ENCODE measurements at regions not wholly inside any gene's neighbourhood (a gene's known extent, or its start where the extent isn't known, plus 50 kb on each side); places are given as distances from the start of the nearest gene placed in this dataset.

DNA sequence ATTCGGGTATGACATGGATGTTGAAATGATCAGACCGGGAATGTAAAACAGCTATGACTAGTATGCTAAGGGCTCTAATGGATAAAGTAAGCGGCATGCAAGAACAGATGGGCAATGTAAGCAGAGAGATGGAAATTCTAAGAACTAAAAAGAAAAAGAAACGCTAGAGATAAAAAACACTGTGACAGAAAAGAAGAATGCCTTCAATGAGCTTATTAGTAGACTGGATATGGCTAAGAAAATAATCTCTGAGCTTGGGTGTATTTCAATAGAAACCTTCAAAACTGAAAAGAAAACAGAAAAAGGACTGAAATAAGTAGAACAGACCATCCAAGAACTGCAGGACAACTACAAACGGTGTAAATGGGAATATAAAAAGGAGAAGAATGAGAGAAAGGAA lies 101.2 kb downstream of the HES1 start:
- no peak for DNase-seq
- Mint-ChIP-seq H3K36me3 (ENCODE audit: insufficient read depth, unreplicated experiment) (peaks cover 6% of the 10 kb centered on the region), H3K27me3 (ENCODE audit: insufficient read depth, unreplicated experiment) (no peaks in the 10 kb centered on the region), H3K4me3 (ENCODE audit: unreplicated experiment) (no peak overlapping the region), H3K27ac (ENCODE audit: unreplicated experiment) (no peak overlapping the region), H3K4me1 (ENCODE audit: low read depth, unreplicated experiment) (peaks cover 23% of the 10 kb centered on the region), H3K9me3 (ENCODE audit: unreplicated experiment) (peaks cover 15% of the 10 kb centered on the region)
- no TSS peak for BruUV-seq (replicated peaks)
- Histone ChIP-seq H3K4me3 (ENCODE audit: low read depth, low read length) (no peak overlapping the region), H3K27me3 (replicated peaks; ENCODE audit: control insufficient read depth, insufficient read depth, low read length) (no peaks in the 10 kb centered on the region), H3K9me3 (no peaks in the 10 kb centered on the region), H3K4me1 (peaks cover 16% of the 10 kb centered on the region), H3K36me3 (ENCODE audit: control insufficient read depth, insufficient read depth, low read length) (no peaks in the 10 kb centered on the region)
- intact Hi-C loops (cut with micrococcal nuclease; ENCODE audit: unreplicated experiment), result no loop called here
- POLR2A ChIA-PET, result no interaction called here
- TF ChIP-seq, protein P1, sequence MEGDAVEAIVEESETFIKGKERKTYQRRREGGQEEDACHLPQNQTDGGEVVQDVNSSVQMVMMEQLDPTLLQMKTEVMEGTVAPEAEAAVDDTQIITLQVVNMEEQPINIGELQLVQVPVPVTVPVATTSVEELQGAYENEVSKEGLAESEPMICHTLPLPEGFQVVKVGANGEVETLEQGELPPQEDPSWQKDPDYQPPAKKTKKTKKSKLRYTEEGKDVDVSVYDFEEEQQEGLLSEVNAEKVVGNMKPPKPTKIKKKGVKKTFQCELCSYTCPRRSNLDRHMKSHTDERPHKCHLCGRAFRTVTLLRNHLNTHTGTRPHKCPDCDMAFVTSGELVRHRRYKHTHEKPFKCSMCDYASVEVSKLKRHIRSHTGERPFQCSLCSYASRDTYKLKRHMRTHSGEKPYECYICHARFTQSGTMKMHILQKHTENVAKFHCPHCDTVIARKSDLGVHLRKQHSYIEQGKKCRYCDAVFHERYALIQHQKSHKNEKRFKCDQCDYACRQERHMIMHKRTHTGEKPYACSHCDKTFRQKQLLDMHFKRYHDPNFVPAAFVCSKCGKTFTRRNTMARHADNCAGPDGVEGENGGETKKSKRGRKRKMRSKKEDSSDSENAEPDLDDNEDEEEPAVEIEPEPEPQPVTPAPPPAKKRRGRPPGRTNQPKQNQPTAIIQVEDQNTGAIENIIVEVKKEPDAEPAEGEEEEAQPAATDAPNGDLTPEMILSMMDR (IDR thresholded peaks at IDR 0.05; ENCODE audit: insufficient read depth in 1 of 2, low read depth in 1 of 2, low read length in 1 of 2, severe bottlenecking in 1 of 2, unreplicated experiment in 1 of 2), result no peak
- CTCF ChIA-PET, result no interaction called here

DNA sequence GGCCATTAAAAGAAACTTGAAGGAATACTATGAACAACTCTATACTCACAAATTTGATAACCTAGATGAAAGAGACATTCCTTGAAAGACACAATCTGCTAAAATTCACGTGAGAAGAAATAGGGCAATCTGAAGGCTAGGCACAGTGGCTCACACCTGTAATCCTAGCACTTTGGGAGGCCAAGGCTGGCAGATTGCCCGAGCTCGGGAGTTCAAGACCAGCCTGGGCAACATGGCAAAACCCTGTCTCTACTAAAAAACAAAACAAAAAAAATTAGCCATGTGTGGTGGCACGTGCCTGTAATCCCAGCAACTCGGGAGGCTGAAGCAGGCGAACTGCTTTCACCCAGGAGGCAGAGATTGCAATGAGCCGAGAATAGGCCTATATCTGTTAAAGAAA lies 104.8 kb downstream of the HES1 start:
- Mint-ChIP-seq H3K9me3 (ENCODE audit: unreplicated experiment) (peaks cover 15% of the 10 kb centered on the region), H3K27ac (ENCODE audit: unreplicated experiment) (no peak overlapping the region), H3K27me3 (ENCODE audit: insufficient read depth, unreplicated experiment) (no peaks in the 10 kb centered on the region), H3K36me3 (ENCODE audit: insufficient read depth, unreplicated experiment) (peaks cover 6% of the 10 kb centered on the region), H3K4me1 (ENCODE audit: low read depth, unreplicated experiment) (peaks cover 21% of the 10 kb centered on the region), H3K4me3 (ENCODE audit: unreplicated experiment) (no peak overlapping the region)
- TF ChIP-seq, protein P1 (IDR thresholded peaks at IDR 0.05; ENCODE audit: insufficient read depth in 1 of 2, low read depth in 1 of 2, low read length in 1 of 2, severe bottlenecking in 1 of 2, unreplicated experiment in 1 of 2), result no peak
- intact Hi-C loops (cut with micrococcal nuclease; ENCODE audit: unreplicated experiment), result no loop called here
- CTCF ChIA-PET, result no interaction called here
- BruUV-seq (replicated peaks), result no TSS peak
- DNase-seq, result no peak
- Histone ChIP-seq H3K9me3 (no peaks in the 10 kb centered on the region), H3K27me3 (replicated peaks; ENCODE audit: control insufficient read depth, insufficient read depth, low read length) (no peaks in the 10 kb centered on the region), H3K36me3 (ENCODE audit: control insufficient read depth, insufficient read depth, low read length) (no peaks in the 10 kb centered on the region), H3K4me3 (ENCODE audit: low read depth, low read length) (no peak overlapping the region), H3K4me1 (peaks cover 3% of the 10 kb centered on the region)
- POLR2A ChIA-PET, result no interaction called here

DNA sequence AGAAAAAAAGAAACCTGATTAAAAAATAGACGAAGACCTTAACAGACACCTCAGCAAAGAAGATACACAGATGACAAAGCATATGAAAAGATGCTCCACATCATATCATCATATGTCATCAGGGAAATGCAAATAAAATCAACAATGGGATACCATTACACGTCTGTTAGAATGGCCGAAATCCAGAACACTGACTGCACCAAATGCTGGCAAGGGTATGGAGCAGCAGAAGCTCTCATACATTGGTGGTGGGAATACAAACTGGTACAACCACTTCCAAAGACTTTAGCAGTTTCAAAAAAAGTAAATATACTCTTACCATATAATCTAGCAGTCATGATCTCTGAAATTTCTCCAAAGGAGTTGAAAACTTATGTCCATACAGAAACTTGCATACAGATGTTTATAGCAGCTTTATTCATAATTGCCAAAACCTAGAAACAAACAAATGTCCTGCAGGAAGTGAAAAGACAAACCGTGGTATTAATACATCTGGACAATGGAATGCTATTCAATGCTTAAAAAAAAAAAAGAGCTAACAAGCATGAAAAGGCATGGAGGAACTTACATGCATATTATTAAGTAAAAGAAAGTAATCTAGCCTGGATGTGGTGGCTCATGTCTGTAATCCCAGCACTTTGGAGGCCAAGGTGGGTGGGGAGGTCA lies 107.4 kb downstream of the HES1 start:
- CTCF ChIA-PET, result no interaction called here
- no peak overlapping the region for H3K4me3 ChIP-seq (ENCODE audit: low read depth, low read length)
- TF ChIP-seq, protein P1 (IDR thresholded peaks at IDR 0.05; ENCODE audit: insufficient read depth in 1 of 2, low read depth in 1 of 2, low read length in 1 of 2, severe bottlenecking in 1 of 2, unreplicated experiment in 1 of 2), result no peak
- H3K27me3 ChIP-seq (replicated peaks; ENCODE audit: control insufficient read depth, insufficient read depth, low read length), result no peaks in the 10 kb centered on the region
- H3K36me3 ChIP-seq (ENCODE audit: control insufficient read depth, insufficient read depth, low read length), result no peaks in the 10 kb centered on the region
- Mint-ChIP-seq H3K9me3 (ENCODE audit: unreplicated experiment) (no peaks in the 10 kb centered on the region), H3K27ac (ENCODE audit: unreplicated experiment) (no peak overlapping the region), H3K4me1 (ENCODE audit: low read depth, unreplicated experiment) (peaks cover 11% of the 10 kb centered on the region), H3K27me3 (ENCODE audit: insufficient read depth, unreplicated experiment) (no peaks in the 10 kb centered on the region), H3K36me3 (ENCODE audit: insufficient read depth, unreplicated experiment) (no peaks in the 10 kb centered on the region), H3K4me3 (ENCODE audit: unreplicated experiment) (no peak overlapping the region)
- no TSS peak for BruUV-seq (replicated peaks)
- H3K9me3 ChIP-seq, result no peaks in the 10 kb centered on the region
- DNase-seq, result no peak
- H3K4me1 ChIP-seq, result peaks cover 9% of the 10 kb centered on the region; the same call in 1 of the 2 replicates
- intact Hi-C loops (cut with micrococcal nuclease; ENCODE audit: unreplicated experiment), result no loop called here
- POLR2A ChIA-PET, result no interaction called here

All from Caco-2 (cell line).